ENCODE measurements at regions not wholly inside any gene's neighbourhood (a gene's known extent, or its start where the extent isn't known, plus 50 kb on each side); places are given as distances from the start of the nearest gene placed in this dataset.

- FAIRE-seq = no peak
These were observed 181.7 kb downstream of the ANAPC1 start for GRCh38 chr2:111702119-111702803.

DNA sequence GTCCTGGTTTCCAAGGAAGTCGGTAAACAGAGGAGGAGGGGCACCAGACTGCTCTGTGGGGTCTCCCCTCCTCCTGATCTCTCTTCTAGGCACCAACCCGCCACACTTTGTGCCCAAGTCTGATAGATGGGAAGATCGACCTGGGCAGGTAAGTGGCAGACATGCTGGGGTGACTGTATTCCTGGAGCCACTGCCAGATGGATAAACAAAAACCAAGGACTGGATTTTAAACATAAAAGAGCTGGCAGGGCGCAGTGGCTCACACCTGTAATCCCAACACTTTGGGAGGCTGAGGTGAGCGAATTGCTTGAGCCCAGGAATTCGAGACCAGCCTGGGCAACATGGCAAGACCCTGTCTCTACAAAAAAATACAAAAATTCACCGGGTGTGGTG, 181.2 kb downstream of the ANAPC1 start:
- no peak for FAIRE-seq

DNA sequence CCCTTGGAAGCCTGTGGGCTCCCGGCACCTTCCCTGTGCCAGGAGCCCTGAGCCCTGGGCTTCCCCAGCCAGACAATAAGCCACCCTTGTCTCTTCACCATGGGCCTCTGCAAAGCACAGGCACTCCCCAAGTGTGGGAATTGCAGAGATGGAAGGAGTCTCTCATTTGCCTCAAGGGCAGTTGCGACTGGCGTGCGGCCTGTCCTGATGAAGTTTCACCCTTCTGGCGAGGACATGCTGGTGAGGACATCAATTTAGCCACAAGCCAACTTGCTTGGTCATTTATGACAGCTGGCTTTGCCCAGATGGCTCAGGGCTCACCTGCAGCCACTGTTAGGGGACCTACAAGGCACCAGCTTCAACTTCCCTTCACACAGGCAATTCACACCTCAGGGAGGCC, 180.2 kb downstream of the ANAPC1 start:
- FAIRE-seq = no peak

- FAIRE-seq = no peak
These were observed 179.7 kb downstream of the ANAPC1 start for GRCh38 chr2:111704246-111704645.

DNA sequence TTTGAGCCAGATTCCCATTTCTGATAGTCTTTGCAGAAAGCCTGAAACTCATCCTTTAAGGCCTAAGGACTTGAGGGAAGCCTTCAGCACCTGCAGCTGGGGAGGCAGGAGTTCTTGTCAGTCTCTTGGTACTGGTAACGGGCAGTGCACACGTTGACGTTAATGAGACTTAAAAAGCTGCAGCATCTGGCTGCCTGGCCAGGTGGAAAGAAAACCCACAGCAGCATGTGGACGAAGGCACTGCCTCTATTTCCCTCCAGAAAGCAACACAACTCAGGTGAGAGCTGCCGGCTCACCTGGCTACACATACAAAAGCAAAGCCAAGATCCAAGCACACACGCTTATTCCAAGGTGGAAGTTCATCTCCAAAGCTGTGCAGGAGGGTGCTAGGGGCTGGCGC, 178.8 kb downstream of the ANAPC1 start:
- FAIRE-seq = no peak

DNA sequence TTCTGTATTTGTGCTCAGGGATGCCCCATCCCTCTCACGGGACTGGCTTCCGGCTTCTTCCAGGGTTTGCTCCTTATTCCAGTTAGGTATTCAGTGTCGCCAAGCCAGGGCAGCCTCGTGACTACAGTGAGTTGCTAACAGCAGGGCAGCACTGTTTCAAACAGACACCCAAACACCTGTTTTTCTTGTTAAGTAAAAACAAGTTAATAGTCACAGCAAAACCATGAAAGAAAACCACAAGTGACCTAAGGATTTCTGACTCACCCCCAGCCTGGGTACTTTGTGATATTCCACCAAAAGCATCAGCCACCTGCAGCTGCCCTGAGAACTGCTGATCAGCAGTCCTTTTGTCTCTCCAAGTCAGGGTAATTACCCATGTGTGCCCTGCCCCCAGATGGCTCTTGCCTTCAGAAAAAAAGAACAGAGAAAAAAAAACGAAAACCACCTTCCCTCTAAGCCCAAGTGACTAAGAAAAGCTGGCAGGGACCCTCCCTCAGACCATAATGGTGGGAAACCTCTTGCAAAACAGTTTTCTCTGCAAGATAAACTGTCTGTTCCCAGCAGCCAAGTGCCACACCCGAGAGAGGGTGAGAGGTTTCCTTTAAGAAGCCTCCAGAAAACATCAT, 178.2 kb downstream of the ANAPC1 start:
- no peak for FAIRE-seq

- FAIRE-seq = no peak
These were observed 177.5 kb downstream of the ANAPC1 start for GRCh38 chr2:111706481-111707001.

GRCh38 chr2:111707700-111708099, 176.3 kb downstream of the ANAPC1 start:
- FAIRE-seq = no peak

GRCh38 chr2:111708476-111709180, 175.4 kb downstream of the ANAPC1 start:
- FAIRE-seq = no peak

- no peak for FAIRE-seq
These were observed 174.7 kb downstream of the ANAPC1 start for GRCh38 chr2:111709321-111709720.

DNA sequence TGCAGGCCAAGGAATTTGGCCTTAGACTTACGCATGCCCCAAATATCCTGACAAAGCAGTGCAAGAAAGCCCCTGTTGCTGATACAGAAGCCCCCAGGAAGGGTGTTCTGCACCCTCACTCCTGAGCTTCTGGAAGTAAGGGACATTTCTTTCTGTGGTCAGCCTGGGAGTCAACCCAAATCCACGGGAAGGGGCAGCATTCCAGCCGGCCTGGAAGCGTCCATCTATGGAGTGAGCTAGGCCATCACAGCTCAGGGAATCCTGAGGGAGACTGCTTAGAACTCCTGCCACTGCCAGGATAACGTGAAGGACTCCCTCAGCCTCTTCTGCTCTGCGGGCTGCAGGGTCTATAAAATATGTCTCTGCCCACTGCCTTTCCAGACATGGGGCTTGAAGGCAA, 173.9 kb downstream of the ANAPC1 start:
- FAIRE-seq = no peak

DNA sequence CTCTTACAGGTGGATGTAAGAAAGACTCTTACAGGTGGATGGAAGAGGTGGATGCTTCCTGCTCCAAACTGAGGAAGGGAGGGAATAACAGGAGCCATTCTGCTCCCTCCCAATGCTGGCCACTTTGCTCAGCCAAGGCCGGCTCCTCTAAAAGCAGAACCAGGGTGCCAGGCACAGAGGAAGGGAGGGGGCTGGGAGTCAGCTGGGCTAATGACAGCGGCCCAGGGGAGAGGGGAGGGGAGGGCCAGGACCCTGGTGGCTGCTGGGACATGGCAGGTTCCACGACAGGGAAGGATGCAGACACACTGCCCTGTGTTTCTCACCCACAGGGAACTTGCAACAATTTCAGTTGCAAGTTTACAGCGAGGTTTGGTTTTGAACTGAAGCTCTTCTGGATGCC, 173.4 kb downstream of the ANAPC1 start:
- no peak for FAIRE-seq

- FAIRE-seq = no peak
These were observed 172.7 kb downstream of the ANAPC1 start for GRCh38 chr2:111711270-111711669.

DNA sequence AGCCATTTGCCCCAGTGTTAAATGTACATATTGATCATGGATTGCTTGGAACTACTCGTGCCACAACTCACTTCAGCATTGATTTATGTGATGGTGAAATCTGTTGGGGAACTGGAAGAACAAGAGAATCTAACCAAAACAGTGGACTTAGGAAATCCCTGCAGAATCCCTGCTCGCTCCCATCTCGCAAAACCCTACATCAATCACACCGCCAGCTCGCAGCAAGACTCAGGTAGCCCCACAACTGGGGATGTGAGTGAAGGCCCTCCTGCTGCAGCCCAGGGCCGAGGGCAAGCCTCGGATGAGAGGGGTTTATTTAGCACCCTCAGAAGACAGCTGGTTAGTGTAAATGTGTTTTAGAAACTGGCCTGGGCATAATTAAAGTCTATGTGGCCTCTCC, 171.6 kb downstream of the ANAPC1 start:
- FAIRE-seq = no peak

DNA sequence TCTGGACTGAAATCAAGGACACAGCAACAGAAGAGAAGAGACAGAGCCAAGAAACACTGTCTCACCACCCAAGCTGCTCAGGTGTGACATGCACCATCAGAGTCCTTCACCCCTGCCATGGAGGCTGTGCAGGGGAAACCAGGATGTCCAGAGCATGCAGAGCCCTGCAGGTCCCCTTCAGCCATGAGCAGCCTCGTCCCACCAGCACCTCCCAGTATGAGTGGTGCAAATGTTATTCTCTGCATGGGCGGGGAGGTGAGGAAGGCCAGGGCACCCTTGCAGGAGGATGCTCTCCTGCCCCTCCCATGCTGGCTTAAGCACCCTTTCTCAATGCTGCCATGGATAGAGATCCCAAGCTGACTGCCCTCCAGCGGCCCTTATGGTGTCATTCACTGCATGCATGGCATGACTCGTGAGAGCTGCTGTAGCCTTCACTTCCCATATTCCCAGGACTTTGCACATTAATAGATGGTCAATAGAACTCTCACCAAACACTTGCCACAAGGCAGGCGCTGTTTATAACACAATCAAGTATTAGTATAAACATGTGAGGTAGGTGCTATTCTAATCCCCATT, 171.0 kb downstream of the ANAPC1 start:
- no peak for FAIRE-seq

- FAIRE-seq = no peak
These were observed 167.7 kb downstream of the ANAPC1 start for GRCh38 chr2:111715987-111716904.

GRCh38 chr2:111716905-111717775, 166.9 kb downstream of the ANAPC1 start:
- FAIRE-seq = no peak
